Type B pancreatic cell (in vitro differentiated cells): ENCODE measurements at regions not wholly inside any gene's neighbourhood (a gene's known extent, or its start where the extent isn't known, plus 50 kb on each side); places are given as distances from the start of the nearest gene placed in this dataset.
A peak's percentile ranks its signal among the peaks of the same experiment; 100 is the strongest.

ENCODE experiments used
- DNase-seq: peaks from one replicate; pipeline ENCODE4 v3.0.0; 2021; ENCODE audit warnings: mixed read lengths; ENCODE audit not compliant: unreplicated experiment; ENCODE audit errors: extremely low spot score
- H3K27ac Mint-ChIP-seq: 2 replicates; pipeline ENCODE4 v1.8.0; 2021; ENCODE audit warnings: mild to moderate bottlenecking, mixed read lengths
- H3K27me3 Mint-ChIP-seq: 2 replicates; pipeline ENCODE4 v1.8.0; 2021; ENCODE audit warnings: mixed read lengths
- H3K36me3 Mint-ChIP-seq: 2 replicates; pipeline ENCODE4 v1.8.0; 2021; ENCODE audit warnings: mixed read lengths
- H3K4me1 Mint-ChIP-seq: one replicate; pipeline ENCODE4 v1.8.0; 2021; ENCODE audit warnings: mixed read lengths; ENCODE audit not compliant: unreplicated experiment
- H3K4me3 Mint-ChIP-seq: 2 replicates; pipeline ENCODE4 v1.8.0; 2021; ENCODE audit warnings: mild to moderate bottlenecking, mixed read lengths
- H3K9me3 Mint-ChIP-seq: 2 replicates; pipeline ENCODE4 v1.8.0; 2021; ENCODE audit warnings: mixed read lengths
- TF ChIP-seq, protein P1 (sequence below): fragments of 200-600 bp; sonication (generic); conservative IDR thresholded peaks from 2 replicates; pipeline ENCODE4 v1.5.0; 2021; ENCODE audit warnings: antibody characterized with exemption, mild to moderate bottlenecking

DNA sequence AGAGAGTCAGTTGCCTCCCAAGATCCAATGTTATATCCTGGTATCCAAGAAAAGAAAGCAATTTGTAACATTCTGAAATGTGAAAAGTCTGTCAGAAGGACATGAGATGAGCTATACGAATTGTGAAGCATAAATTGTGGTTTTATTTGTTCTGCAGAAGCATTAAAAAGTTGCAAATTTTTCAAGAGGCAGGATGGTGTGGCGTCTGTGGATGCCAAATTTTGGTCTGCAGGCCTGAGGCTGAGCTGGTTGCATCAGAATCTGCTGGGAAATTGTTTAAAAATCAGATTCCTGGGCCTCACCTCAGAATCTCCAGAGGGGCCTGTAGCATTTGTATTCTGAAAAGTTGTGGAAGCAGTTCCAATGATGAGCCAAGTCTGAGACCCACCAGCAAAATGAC, 284.7 kb downstream of the NUAK1 start:
- TF ChIP-seq, protein P1, sequence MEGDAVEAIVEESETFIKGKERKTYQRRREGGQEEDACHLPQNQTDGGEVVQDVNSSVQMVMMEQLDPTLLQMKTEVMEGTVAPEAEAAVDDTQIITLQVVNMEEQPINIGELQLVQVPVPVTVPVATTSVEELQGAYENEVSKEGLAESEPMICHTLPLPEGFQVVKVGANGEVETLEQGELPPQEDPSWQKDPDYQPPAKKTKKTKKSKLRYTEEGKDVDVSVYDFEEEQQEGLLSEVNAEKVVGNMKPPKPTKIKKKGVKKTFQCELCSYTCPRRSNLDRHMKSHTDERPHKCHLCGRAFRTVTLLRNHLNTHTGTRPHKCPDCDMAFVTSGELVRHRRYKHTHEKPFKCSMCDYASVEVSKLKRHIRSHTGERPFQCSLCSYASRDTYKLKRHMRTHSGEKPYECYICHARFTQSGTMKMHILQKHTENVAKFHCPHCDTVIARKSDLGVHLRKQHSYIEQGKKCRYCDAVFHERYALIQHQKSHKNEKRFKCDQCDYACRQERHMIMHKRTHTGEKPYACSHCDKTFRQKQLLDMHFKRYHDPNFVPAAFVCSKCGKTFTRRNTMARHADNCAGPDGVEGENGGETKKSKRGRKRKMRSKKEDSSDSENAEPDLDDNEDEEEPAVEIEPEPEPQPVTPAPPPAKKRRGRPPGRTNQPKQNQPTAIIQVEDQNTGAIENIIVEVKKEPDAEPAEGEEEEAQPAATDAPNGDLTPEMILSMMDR: no peak
- no peak for DNase-seq
- Mint-ChIP-seq H3K27me3 (peaks cover 34% of the 10 kb centered on the region), H3K4me3 (no peak overlapping the region), H3K36me3 (no peaks in the 10 kb centered on the region), H3K27ac (no peak overlapping the region), H3K9me3 (no peaks in the 10 kb centered on the region), H3K4me1 (peaks cover 5% of the 10 kb centered on the region)

DNA sequence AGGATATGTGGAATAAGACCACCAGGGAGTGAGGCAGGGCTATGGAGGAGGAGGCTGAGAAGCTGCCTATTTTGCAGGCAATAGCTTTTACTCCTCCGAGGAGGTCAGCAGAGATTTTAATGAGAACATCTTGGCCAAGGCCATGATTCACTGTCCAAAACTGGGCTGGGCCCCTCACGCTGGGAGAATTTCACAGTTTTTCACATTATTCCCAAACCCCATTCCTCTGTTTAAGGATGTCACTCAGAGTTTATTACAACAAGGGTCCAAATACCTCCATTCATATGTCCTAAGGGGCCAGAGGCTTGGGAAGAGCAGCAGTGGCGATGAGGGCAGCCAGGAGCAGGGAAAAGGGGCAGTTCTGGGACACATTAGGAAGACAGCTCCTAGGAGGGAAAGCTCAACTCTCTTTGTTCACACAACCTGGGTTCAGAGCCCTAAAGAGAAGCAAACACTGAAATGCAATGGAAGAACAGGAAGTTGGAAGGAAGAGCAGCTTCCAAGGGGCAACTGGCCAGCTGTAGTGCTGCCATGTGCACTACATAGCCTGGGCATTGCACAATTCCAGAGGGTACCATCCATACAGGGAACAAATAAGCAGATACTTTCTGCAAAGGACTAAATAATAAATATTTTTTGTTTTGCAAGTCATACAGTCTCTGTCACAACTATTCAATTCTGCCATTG, 283.2 kb downstream of the NUAK1 start:
- H3K27me3 Mint-ChIP-seq: peaks cover 27% of the 10 kb centered on the region
- no peaks in the 10 kb centered on the region for H3K9me3 Mint-ChIP-seq
- no peak overlapping the region for H3K4me3 Mint-ChIP-seq
- DNase-seq: no peak
- H3K4me1 Mint-ChIP-seq: peaks cover 5% of the 10 kb centered on the region
- H3K27ac Mint-ChIP-seq: no peak overlapping the region
- TF ChIP-seq, protein P1: no peak
- no peaks in the 10 kb centered on the region for H3K36me3 Mint-ChIP-seq

DNA sequence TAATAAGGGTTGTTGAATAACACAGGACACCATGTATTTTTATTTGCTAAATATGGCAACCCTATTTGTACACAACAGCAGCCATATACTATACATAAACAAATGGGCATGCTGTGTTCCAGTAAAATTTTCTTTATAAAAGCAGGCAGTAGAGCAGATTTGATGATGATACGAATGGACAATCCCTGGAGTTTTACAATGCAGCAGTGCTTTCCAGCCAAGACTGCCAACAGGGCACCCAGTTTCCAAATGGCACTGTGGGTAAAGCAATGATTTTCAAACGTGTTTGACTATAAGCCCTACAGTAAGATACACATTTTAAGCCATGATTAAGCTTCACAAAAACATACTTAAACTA, 282.7 kb downstream of the NUAK1 start:
- Mint-ChIP-seq H3K36me3 (no peaks in the 10 kb centered on the region), H3K27me3 (peaks cover 22% of the 10 kb centered on the region)
- TF ChIP-seq, protein P1: no peak

DNA sequence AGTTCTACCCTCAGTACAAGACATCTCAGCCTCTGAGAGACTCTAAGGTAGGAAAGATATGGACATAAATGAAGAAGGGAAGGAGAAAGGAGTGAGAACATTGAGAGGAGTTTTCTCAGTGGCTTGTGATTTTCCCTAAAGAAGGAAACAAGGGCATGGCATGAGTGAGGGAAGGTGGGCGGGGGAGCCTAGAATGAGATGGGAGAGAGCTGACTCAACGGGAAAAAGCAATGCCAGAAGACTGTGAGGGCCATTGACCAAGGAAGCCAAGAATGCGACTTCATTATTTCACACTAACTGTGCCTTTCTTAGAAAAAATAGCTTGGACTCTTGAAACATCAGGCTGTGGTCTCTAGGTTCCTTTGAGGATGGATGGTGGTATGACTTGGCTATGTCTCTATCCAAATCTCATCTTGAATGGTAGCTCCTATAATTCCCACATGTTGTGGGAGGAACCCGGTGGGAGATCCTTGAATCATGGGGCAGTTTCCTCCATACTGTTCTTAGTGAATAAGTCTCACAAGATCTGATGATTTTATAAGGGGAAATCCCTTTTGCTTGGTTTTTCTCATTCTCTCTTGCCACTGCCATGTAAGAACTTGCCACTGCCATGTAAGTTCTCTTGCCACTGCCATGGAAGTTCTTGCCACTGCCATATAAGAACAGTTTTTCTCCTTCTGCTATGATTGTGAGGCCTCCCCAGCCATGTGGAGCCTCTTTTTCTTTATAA, 279.6 kb downstream of the NUAK1 start:
- Mint-ChIP-seq H3K27me3 (peaks cover 28% of the 10 kb centered on the region), H3K36me3 (no peaks in the 10 kb centered on the region), H3K4me3 (no peak overlapping the region), H3K9me3 (no peaks in the 10 kb centered on the region), H3K4me1 (peaks cover 10% of the 10 kb centered on the region), H3K27ac (no peak overlapping the region)
- no peak for DNase-seq
- TF ChIP-seq, protein P1: no peak

More for the DNA sequence above, 282.7 kb downstream of the NUAK1 start:
- no peak for DNase-seq
- no peak overlapping the region for H3K27ac Mint-ChIP-seq
- no peaks in the 10 kb centered on the region for H3K9me3 Mint-ChIP-seq
- no peak overlapping the region for H3K4me3 Mint-ChIP-seq
- H3K4me1 Mint-ChIP-seq: peaks cover 10% of the 10 kb centered on the region

DNA sequence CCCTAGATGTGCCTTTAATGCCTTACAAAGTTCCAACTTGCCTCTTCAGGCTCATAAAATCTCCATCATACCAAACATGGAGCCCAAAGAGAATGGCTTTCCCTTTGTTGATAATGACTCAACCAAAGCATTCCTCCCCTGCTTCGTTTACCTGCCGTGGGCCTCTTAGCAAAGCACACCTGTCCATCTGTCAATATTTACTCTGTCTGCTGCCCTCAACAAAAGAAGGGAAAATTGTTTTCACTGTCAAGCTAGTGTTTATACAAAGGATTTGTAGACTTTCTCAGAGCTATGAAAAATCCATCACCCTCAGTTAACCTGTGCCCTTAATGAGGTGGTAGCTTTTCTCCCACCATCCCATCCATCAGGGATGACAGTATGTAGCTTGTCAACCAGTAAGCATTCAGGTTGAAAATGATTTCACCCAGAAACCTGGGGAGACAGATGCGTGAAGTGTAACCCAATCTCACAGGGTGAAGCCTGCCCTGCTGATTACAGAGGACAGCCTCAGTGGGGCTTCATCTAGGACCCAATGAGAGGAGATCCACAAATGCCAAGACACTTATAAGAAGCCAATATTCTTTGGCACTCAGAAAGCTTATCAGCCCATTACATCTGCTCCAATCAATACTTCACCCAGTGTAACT, 278.1 kb downstream of the NUAK1 start:
- Mint-ChIP-seq H3K9me3 (no peaks in the 10 kb centered on the region), H3K36me3 (no peaks in the 10 kb centered on the region), H3K4me1 (peaks cover 10% of the 10 kb centered on the region), H3K27me3 (peaks cover 28% of the 10 kb centered on the region), H3K27ac (peak overlapping the region; percentile 1), H3K4me3 (no peak overlapping the region)
- TF ChIP-seq, protein P1: no peak
- no peak for DNase-seq
